IPS-NIHi7 (cell line): ENCODE measurements at regions not wholly inside any gene's neighbourhood (a gene's known extent, or its start where the extent isn't known, plus 50 kb on each side); places are given as distances from the start of the nearest gene placed in this dataset.
A peak's percentile ranks its signal among the peaks of the same experiment; 100 is the strongest.

ENCODE experiments used
- DNase-seq: peaks from one replicate; pipeline ENCODE4 v3.0.0; 2012; ENCODE audit warnings: mixed read lengths; ENCODE audit errors: extremely low spot score

DNA sequence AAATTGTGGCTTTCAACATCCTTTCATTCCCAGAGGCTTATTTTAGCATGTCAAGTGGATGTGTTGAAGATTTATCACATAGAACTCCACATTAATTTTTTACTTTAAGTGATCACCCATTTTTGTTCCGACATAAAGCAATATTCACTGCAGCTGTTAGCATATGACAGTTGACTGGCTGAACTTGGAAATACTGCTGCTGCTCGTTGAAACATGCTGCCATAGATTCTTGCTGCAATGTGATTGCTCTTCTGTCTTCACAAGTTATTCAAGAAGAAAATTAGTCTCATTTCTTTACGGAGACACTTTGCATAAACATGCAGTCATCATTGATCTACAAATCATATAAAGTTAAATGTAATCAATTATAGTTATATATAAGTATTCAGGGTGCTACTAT is 248.4 kb downstream of the SAMD5 start:
- no peak for DNase-seq

DNA sequence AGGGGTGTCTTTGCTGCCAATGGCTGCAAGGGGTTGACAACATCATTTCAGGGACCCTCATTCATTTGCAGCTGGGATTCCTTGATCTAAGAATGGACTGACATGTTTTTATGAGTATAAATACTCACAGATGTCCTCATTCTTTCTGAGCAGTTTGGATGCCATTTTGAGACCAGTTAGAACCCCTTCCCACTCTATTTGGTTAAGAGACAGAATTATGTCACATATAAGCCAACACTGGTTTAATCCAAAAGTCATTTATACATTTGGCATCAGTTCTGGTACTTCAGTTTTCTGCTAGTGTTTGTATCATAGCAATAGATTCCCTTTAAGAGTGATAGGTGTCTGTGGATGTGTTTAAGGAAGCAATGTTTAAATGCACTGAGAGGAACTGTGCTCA is 248.8 kb downstream of the SAMD5 start:
- DNase-seq = no peak

GRCh38 chr6:147758303-147758702 is 249.8 kb downstream of the SAMD5 start:
- DNase-seq = no peak

- DNase-seq = no peak
Observed at GRCh38 chr6:147759093-147759492, 250.6 kb downstream of the SAMD5 start.

- no peak for DNase-seq
Observed at GRCh38 chr6:147759536-147759935, 251.0 kb downstream of the SAMD5 start.

DNA sequence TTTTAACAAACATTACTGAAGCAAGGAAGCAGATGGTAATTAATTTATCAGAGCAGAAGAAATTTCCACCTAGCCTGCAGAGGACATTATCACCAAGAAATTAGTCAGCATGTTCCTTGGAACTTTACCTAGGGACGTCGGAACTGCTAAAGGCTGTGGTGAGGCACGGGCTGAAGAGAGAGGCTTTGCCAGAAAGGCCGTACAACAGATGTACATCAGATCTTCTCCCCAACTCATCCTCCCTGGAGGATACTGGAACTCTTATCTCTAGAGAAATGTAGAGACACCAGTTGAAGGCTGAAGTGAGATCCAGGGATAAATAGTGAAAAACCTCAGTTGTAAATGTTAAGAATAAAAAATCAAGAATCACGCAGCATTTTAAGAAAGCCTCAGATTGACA is 257.1 kb downstream of the SAMD5 start:
- no peak for DNase-seq

DNA sequence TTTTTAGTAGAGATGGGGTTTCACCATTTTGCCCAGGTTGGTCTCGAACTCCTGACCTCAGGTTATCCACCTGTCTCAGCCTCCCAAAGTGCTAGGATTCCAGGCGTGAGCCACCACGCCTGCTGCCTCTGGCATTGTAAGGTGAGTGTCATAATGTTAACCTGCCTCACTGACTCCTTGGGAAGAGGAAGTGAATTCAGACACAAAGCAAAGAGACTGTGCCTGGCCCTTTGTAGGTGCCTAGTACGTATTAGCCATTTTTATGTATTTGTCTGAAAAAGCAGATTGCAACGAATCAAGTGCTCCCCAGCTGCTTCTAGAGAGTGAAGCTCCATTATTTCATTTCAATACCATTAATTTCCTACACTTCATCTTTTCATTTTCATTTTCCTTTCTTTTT is 260.5 kb downstream of the SAMD5 start:
- DNase-seq = no peak

- no peak for DNase-seq
Observed at GRCh38 chr6:147769496-147770087, 261.1 kb downstream of the SAMD5 start.

- no peak for DNase-seq
Observed at GRCh38 chr6:147770221-147770620, 261.7 kb downstream of the SAMD5 start.

DNA sequence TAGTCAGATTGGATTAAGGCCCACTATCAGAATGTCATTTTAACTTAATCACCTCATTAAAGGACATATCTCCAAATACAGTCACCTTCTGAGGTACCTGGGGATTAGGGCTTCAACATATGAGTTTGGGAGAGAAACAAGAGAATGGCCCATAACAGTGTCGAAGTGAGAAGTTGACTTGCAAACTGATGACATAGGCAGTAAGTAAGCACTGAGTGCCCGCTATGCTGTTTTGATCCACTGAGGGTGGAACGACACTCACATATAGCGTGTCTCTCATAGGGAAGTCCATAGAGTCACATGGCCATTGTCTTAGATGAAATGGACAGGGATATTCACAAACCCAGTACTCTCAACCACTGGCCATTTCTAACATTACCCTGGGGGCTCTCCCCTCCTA is 264.2 kb downstream of the SAMD5 start:
- DNase-seq = no peak

GRCh38 chr6:147774856-147775255 is 266.4 kb downstream of the SAMD5 start:
- DNase-seq = peak; percentile 50

- no peak for DNase-seq
Observed at GRCh38 chr6:147776631-147777213, 268.2 kb downstream of the SAMD5 start.

DNA sequence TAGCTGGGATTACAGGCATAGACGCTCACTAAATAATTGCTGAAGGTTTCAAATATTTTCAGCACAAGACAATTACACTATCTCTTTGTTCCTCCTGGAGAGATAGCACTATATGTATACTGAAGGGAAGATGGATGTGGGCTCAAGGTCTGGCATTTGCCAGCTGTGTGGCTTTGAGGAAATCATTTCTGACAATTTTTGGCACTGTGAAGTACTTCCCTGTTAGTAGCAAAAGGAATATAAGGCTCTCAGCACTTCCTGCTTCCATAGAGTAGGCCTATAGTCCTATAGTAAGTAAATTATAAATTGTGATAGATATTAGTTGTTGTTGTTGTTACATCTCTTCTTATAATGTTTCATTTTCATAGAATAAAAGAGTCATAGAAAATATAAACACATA is 271.1 kb downstream of the SAMD5 start:
- no peak for DNase-seq

GRCh38 chr6:147782302-147782701 is 273.8 kb downstream of the SAMD5 start:
- peak; percentile 14 for DNase-seq

DNA sequence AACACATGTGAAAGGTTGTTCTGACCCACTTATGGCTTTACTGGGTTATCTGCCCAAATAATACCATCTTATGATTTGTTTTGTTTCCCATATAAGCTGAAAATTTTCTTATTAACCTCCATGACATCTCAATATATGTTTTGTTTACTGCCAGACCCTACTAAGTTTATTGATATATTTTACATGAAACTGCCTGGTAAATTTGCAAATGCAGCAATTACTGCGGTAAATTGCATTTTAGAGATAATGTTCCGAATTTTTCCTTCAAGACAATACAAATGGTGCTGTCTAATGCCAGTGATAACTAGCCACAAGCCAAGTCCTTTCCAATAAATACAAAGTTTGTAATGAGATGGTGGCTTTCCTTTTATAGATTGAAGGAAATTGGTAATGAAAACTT is 275.9 kb downstream of the SAMD5 start:
- DNase-seq = no peak

DNA sequence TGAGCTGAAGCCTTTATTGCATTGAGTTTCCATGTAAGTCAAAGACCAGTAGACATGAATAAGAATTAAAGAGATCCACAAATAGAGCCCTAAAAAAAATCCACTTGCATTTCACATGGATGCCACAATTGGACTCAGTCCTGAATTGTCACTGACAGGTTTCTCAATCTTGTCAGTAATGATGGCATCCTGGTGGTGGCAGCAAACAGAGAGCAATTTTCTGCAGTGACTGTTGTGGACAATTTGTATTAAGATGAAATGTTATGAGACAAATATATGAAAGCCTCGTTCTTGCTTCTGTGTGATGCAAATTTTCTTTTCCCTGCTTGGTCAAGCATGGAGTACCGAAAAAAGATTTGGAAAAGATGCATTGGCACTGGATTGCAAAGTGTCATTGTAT is 278.9 kb downstream of the SAMD5 start:
- DNase-seq = no peak

DNA sequence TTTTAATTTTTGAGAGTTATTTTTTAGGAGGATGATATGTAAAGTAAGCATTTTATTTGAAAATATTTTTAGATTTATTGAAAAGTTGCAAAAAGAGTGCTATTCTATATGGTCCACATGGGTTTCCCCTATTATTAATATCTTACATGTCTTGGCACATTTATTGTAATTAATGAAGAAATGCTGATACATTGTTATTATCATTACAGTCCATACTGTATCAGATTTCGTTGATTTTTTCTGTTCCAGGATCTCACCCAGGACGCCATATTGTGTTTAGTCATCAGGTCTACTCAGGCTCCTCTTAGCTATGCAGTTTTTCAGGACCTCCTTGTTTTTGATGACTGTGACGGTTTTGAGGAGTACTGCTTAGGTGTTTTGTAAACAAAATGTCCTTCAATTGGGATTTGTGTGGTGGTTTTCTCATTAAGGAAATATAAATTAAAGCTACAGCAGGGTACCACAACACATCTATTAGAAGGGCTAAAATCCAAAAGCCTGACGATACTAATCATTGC is 281.0 kb downstream of the SAMD5 start:
- no peak for DNase-seq

GRCh38 chr6:147793871-147794643 is 285.6 kb downstream of the SAMD5 start:
- DNase-seq = no peak

- DNase-seq = no peak
Observed at GRCh38 chr6:147802459-147802858, 294.0 kb downstream of the SAMD5 start.

- no peak for DNase-seq
Observed at GRCh38 chr6:147805155-147805554, 296.7 kb downstream of the SAMD5 start.

- no peak for DNase-seq
Observed at GRCh38 chr6:147806697-147807096, 298.2 kb downstream of the SAMD5 start.

GRCh38 chr6:147808640-147809039 is 300.1 kb downstream of the SAMD5 start:
- no peak for DNase-seq
